Fibroblast of upper back skin (primary cell): ENCODE measurements at regions not wholly inside any gene's neighbourhood (a gene's known extent, or its start where the extent isn't known, plus 50 kb on each side); places are given as distances from the start of the nearest gene placed in this dataset.
A peak's percentile ranks its signal among the peaks of the same experiment; 100 is the strongest.
"Not testable (repeated sequence)": the region's sequence is repeated elsewhere in the genome, so short reads cannot be mapped to it uniquely, and the experiment has no call there.

Source experiments
- DNase-seq: peaks from one replicate; pipeline ENCODE4 v3.0.0-alpha.2; 2013

GRCh38 chrX:1102786-1103185 lies 109.7 kb downstream of the CRLF2 start:
- DNase-seq = no peak

GRCh38 chrX:1102221-1102620 lies 110.2 kb downstream of the CRLF2 start:
- DNase-seq = not testable (repeated sequence)

- DNase-seq = no peak
These were observed 113.2 kb downstream of the CRLF2 start for GRCh38 chrX:1099146-1099770.

GRCh38 chrX:1097328-1097727 lies 115.1 kb downstream of the CRLF2 start:
- DNase-seq = no peak

- DNase-seq = no peak
These were observed 117.7 kb downstream of the CRLF2 start for GRCh38 chrX:1094566-1095333.

- DNase-seq = no peak
These were observed 118.6 kb downstream of the CRLF2 start for GRCh38 chrX:1093586-1094421.

- no peak for DNase-seq
These were observed 119.3 kb downstream of the CRLF2 start for GRCh38 chrX:1093121-1093520.

GRCh38 chrX:1086444-1087409 lies 125.7 kb downstream of the CRLF2 start:
- peak; percentile 68 for DNase-seq

GRCh38 chrX:1085871-1086270 lies 126.6 kb downstream of the CRLF2 start:
- not testable (repeated sequence) for DNase-seq

GRCh38 chrX:1084689-1085088 lies 127.8 kb downstream of the CRLF2 start:
- no peak for DNase-seq

GRCh38 chrX:1076871-1077651 lies 135.4 kb downstream of the CRLF2 start:
- DNase-seq = no peak

GRCh38 chrX:1075741-1076140 lies 136.7 kb downstream of the CRLF2 start:
- DNase-seq = no peak

- no peak for DNase-seq
These were observed 137.3 kb downstream of the CRLF2 start for GRCh38 chrX:1075156-1075555.

GRCh38 chrX:1074755-1075154 lies 137.7 kb downstream of the CRLF2 start:
- no peak for DNase-seq

GRCh38 chrX:1074172-1074571 lies 138.3 kb downstream of the CRLF2 start:
- DNase-seq = no peak

GRCh38 chrX:1072637-1073377 lies 139.6 kb downstream of the CRLF2 start:
- no peak for DNase-seq

- DNase-seq = no peak
These were observed 141.1 kb downstream of the CRLF2 start for GRCh38 chrX:1071351-1071750.

- DNase-seq = no peak
These were observed 150.1 kb downstream of the CRLF2 start for GRCh38 chrX:1062351-1062750.

GRCh38 chrX:1060562-1060960 lies 151.9 kb downstream of the CRLF2 start:
- no peak for DNase-seq

- no peak for DNase-seq
These were observed 152.6 kb downstream of the CRLF2 start for GRCh38 chrX:1059576-1060561.
